ENCODE measurements at regions not wholly inside any gene's neighbourhood (a gene's known extent, or its start where the extent isn't known, plus 50 kb on each side); places are given as distances from the start of the nearest gene placed in this dataset.

GRCh38 chr5:173710528-173710927 lies 94.1 kb upstream of the BOD1 start:
- no peaks in the 10 kb centered on the region for H3K4me1 ChIP-seq (ENCODE audit: control insufficient read depth in 1 of 2, insufficient read depth in 2 of 2, low read length in 2 of 2)
- no peaks in the 10 kb centered on the region for H3K27me3 ChIP-seq (ENCODE audit: low read depth, low read length)
- no peak overlapping the region for H3K27ac ChIP-seq (ENCODE audit: low read length)
- H3K4me3 ChIP-seq (ENCODE audit: low read depth in 1 of 2, low read length in 2 of 2) = no peak overlapping the region
- no peaks in the 10 kb centered on the region for H3K9me3 ChIP-seq (ENCODE audit: control insufficient read depth in 1 of 2, low read length in 2 of 2)
- H3K36me3 ChIP-seq (ENCODE audit: control insufficient read depth in 1 of 2, insufficient read depth in 2 of 2, low read length in 2 of 2) = no peaks in the 10 kb centered on the region

GRCh38 chr5:173711466-173711865 lies 95.0 kb upstream of the BOD1 start:
- Histone ChIP-seq H3K27me3 (ENCODE audit: low read depth, low read length) (no peaks in the 10 kb centered on the region), H3K4me1 (ENCODE audit: control insufficient read depth in 1 of 2, insufficient read depth in 2 of 2, low read length in 2 of 2) (no peaks in the 10 kb centered on the region), H3K4me3 (ENCODE audit: low read depth in 1 of 2, low read length in 2 of 2) (no peak overlapping the region), H3K9me3 (ENCODE audit: control insufficient read depth in 1 of 2, low read length in 2 of 2) (no peaks in the 10 kb centered on the region), H3K27ac (ENCODE audit: low read length) (no peak overlapping the region), H3K36me3 (ENCODE audit: control insufficient read depth in 1 of 2, insufficient read depth in 2 of 2, low read length in 2 of 2) (no peaks in the 10 kb centered on the region)

GRCh38 chr5:173712609-173713175 lies 96.2 kb upstream of the BOD1 start:
- H3K9me3 ChIP-seq (ENCODE audit: control insufficient read depth in 1 of 2, low read length in 2 of 2) = no peaks in the 10 kb centered on the region
- H3K27ac ChIP-seq (ENCODE audit: low read length) = no peak overlapping the region
- H3K4me1 ChIP-seq (ENCODE audit: control insufficient read depth in 1 of 2, insufficient read depth in 2 of 2, low read length in 2 of 2) = no peaks in the 10 kb centered on the region
- no peaks in the 10 kb centered on the region for H3K27me3 ChIP-seq (ENCODE audit: low read depth, low read length)
- no peak overlapping the region for H3K4me3 ChIP-seq (ENCODE audit: low read depth in 1 of 2, low read length in 2 of 2)
- no peaks in the 10 kb centered on the region for H3K36me3 ChIP-seq (ENCODE audit: control insufficient read depth in 1 of 2, insufficient read depth in 2 of 2, low read length in 2 of 2)

GRCh38 chr5:173714551-173715428 lies 98.3 kb upstream of the BOD1 start:
- Histone ChIP-seq H3K4me1 (ENCODE audit: control insufficient read depth in 1 of 2, insufficient read depth in 2 of 2, low read length in 2 of 2) (no peaks in the 10 kb centered on the region), H3K27ac (ENCODE audit: low read length) (no peak overlapping the region), H3K36me3 (ENCODE audit: control insufficient read depth in 1 of 2, insufficient read depth in 2 of 2, low read length in 2 of 2) (no peaks in the 10 kb centered on the region), H3K9me3 (ENCODE audit: control insufficient read depth in 1 of 2, low read length in 2 of 2) (no peaks in the 10 kb centered on the region), H3K27me3 (ENCODE audit: low read depth, low read length) (no peaks in the 10 kb centered on the region), H3K4me3 (ENCODE audit: low read depth in 1 of 2, low read length in 2 of 2) (no peak overlapping the region)

GRCh38 chr5:173715607-173716006 lies 99.2 kb upstream of the BOD1 start:
- Histone ChIP-seq H3K4me1 (ENCODE audit: control insufficient read depth in 1 of 2, insufficient read depth in 2 of 2, low read length in 2 of 2) (no peaks in the 10 kb centered on the region), H3K27me3 (ENCODE audit: low read depth, low read length) (no peaks in the 10 kb centered on the region), H3K27ac (ENCODE audit: low read length) (no peak overlapping the region), H3K4me3 (ENCODE audit: low read depth in 1 of 2, low read length in 2 of 2) (no peak overlapping the region), H3K9me3 (ENCODE audit: control insufficient read depth in 1 of 2, low read length in 2 of 2) (no peaks in the 10 kb centered on the region), H3K36me3 (ENCODE audit: control insufficient read depth in 1 of 2, insufficient read depth in 2 of 2, low read length in 2 of 2) (no peaks in the 10 kb centered on the region)

- H3K4me1 ChIP-seq (ENCODE audit: control insufficient read depth in 1 of 2, insufficient read depth in 2 of 2, low read length in 2 of 2) = no peaks in the 10 kb centered on the region
- no peaks in the 10 kb centered on the region for H3K9me3 ChIP-seq (ENCODE audit: control insufficient read depth in 1 of 2, low read length in 2 of 2)
- no peak overlapping the region for H3K27ac ChIP-seq (ENCODE audit: low read length)
- H3K4me3 ChIP-seq (ENCODE audit: low read depth in 1 of 2, low read length in 2 of 2) = no peak overlapping the region
- H3K27me3 ChIP-seq (ENCODE audit: low read depth, low read length) = no peaks in the 10 kb centered on the region
- H3K36me3 ChIP-seq (ENCODE audit: control insufficient read depth in 1 of 2, insufficient read depth in 2 of 2, low read length in 2 of 2) = no peaks in the 10 kb centered on the region
Measured at GRCh38 chr5:173716058-173716682, 99.7 kb upstream of the BOD1 start.

- Histone ChIP-seq H3K4me1 (ENCODE audit: control insufficient read depth in 1 of 2, insufficient read depth in 2 of 2, low read length in 2 of 2) (no peaks in the 10 kb centered on the region), H3K27me3 (ENCODE audit: low read depth, low read length) (no peaks in the 10 kb centered on the region), H3K4me3 (ENCODE audit: low read depth in 1 of 2, low read length in 2 of 2) (no peak overlapping the region), H3K9me3 (ENCODE audit: control insufficient read depth in 1 of 2, low read length in 2 of 2) (no peaks in the 10 kb centered on the region), H3K27ac (ENCODE audit: low read length) (no peak overlapping the region), H3K36me3 (ENCODE audit: control insufficient read depth in 1 of 2, insufficient read depth in 2 of 2, low read length in 2 of 2) (no peaks in the 10 kb centered on the region)
Measured at GRCh38 chr5:173717959-173718358, 101.5 kb upstream of the BOD1 start.

GRCh38 chr5:173718469-173718868 lies 102.0 kb upstream of the BOD1 start:
- no peaks in the 10 kb centered on the region for H3K27me3 ChIP-seq (ENCODE audit: low read depth, low read length)
- H3K36me3 ChIP-seq (ENCODE audit: control insufficient read depth in 1 of 2, insufficient read depth in 2 of 2, low read length in 2 of 2) = no peaks in the 10 kb centered on the region
- no peaks in the 10 kb centered on the region for H3K9me3 ChIP-seq (ENCODE audit: control insufficient read depth in 1 of 2, low read length in 2 of 2)
- H3K4me1 ChIP-seq (ENCODE audit: control insufficient read depth in 1 of 2, insufficient read depth in 2 of 2, low read length in 2 of 2) = no peaks in the 10 kb centered on the region
- no peak overlapping the region for H3K4me3 ChIP-seq (ENCODE audit: low read depth in 1 of 2, low read length in 2 of 2)
- no peak overlapping the region for H3K27ac ChIP-seq (ENCODE audit: low read length)

GRCh38 chr5:173719731-173720082 lies 103.3 kb upstream of the BOD1 start:
- H3K27me3 ChIP-seq (ENCODE audit: low read depth, low read length) = no peaks in the 10 kb centered on the region
- H3K27ac ChIP-seq (ENCODE audit: low read length) = no peak overlapping the region
- no peaks in the 10 kb centered on the region for H3K4me1 ChIP-seq (ENCODE audit: control insufficient read depth in 1 of 2, insufficient read depth in 2 of 2, low read length in 2 of 2)

GRCh38 chr5:173720286-173720952 lies 104.0 kb upstream of the BOD1 start:
- no peak overlapping the region for H3K27ac ChIP-seq (ENCODE audit: low read length)
- no peaks in the 10 kb centered on the region for H3K27me3 ChIP-seq (ENCODE audit: low read depth, low read length)
- no peaks in the 10 kb centered on the region for H3K4me1 ChIP-seq (ENCODE audit: control insufficient read depth in 1 of 2, insufficient read depth in 2 of 2, low read length in 2 of 2)
- H3K9me3 ChIP-seq (ENCODE audit: control insufficient read depth in 1 of 2, low read length in 2 of 2) = no peaks in the 10 kb centered on the region
- no peaks in the 10 kb centered on the region for H3K36me3 ChIP-seq (ENCODE audit: control insufficient read depth in 1 of 2, insufficient read depth in 2 of 2, low read length in 2 of 2)
- no peak overlapping the region for H3K4me3 ChIP-seq (ENCODE audit: low read depth in 1 of 2, low read length in 2 of 2)

More at GRCh38 chr5:173719731-173720082, 103.3 kb upstream of the BOD1 start:
- H3K4me3 ChIP-seq (ENCODE audit: low read depth in 1 of 2, low read length in 2 of 2) = no peak overlapping the region
- H3K9me3 ChIP-seq (ENCODE audit: control insufficient read depth in 1 of 2, low read length in 2 of 2) = no peaks in the 10 kb centered on the region
- H3K36me3 ChIP-seq (ENCODE audit: control insufficient read depth in 1 of 2, insufficient read depth in 2 of 2, low read length in 2 of 2) = no peaks in the 10 kb centered on the region

GRCh38 chr5:173720953-173721600 lies 104.6 kb upstream of the BOD1 start:
- Histone ChIP-seq H3K4me3 (ENCODE audit: low read depth in 1 of 2, low read length in 2 of 2) (no peak overlapping the region), H3K27me3 (ENCODE audit: low read depth, low read length) (no peaks in the 10 kb centered on the region), H3K9me3 (ENCODE audit: control insufficient read depth in 1 of 2, low read length in 2 of 2) (no peaks in the 10 kb centered on the region), H3K36me3 (ENCODE audit: control insufficient read depth in 1 of 2, insufficient read depth in 2 of 2, low read length in 2 of 2) (no peaks in the 10 kb centered on the region), H3K4me1 (ENCODE audit: control insufficient read depth in 1 of 2, insufficient read depth in 2 of 2, low read length in 2 of 2) (no peaks in the 10 kb centered on the region), H3K27ac (ENCODE audit: low read length) (no peak overlapping the region)

Measured in muscle layer of duodenum (tissue), 2 donors.